ENCODE measurements at regions not wholly inside any gene's neighbourhood (a gene's known extent, or its start where the extent isn't known, plus 50 kb on each side); places are given as distances from the start of the nearest gene placed in this dataset.
"Not testable (repeated sequence)": the region's sequence is repeated elsewhere in the genome, so short reads cannot be mapped to it uniquely, and the experiment has no call there.

GRCh38 chr14:105888784-105889665 is 362.6 kb downstream of the TMEM121 start:
- DNase-seq (ENCODE audit: low read depth), result no peak
- no peak overlapping the region for H3K4me3 ChIP-seq (ENCODE audit: low read length)
- TF ChIP-seq CTCF (conservative IDR thresholded peaks at IDR 0.05; ENCODE audit: low read length), result no peak

GRCh38 chr14:105889666-105890473 is 363.5 kb downstream of the TMEM121 start:
- no peak for TF ChIP-seq CTCF (conservative IDR thresholded peaks at IDR 0.05; ENCODE audit: low read length)
- DNase-seq (ENCODE audit: low read depth), result no peak
- H3K4me3 ChIP-seq (ENCODE audit: low read length), result no peak overlapping the region

- no peak for TF ChIP-seq CTCF (conservative IDR thresholded peaks at IDR 0.05; ENCODE audit: low read length)
- H3K4me3 ChIP-seq (ENCODE audit: low read length), result no peak overlapping the region
- DNase-seq (ENCODE audit: low read depth), result no peak
Observed at GRCh38 chr14:105890474-105891220, 364.3 kb downstream of the TMEM121 start.

- DNase-seq (ENCODE audit: low read depth), result no peak
- H3K4me3 ChIP-seq (ENCODE audit: low read length), result no peak overlapping the region
- no peak for TF ChIP-seq CTCF (conservative IDR thresholded peaks at IDR 0.05; ENCODE audit: low read length)
Observed at GRCh38 chr14:105891221-105891602, 364.8 kb downstream of the TMEM121 start.

GRCh38 chr14:105891631-105892452 is 365.5 kb downstream of the TMEM121 start:
- TF ChIP-seq CTCF (conservative IDR thresholded peaks at IDR 0.05; ENCODE audit: low read length), result no peak
- DNase-seq (ENCODE audit: low read depth), result no peak
- H3K4me3 ChIP-seq (ENCODE audit: low read length), result no peak overlapping the region

- not testable (repeated sequence) for H3K4me3 ChIP-seq (ENCODE audit: low read length); DNase-seq (ENCODE audit: low read depth)
Observed at GRCh38 chr14:105892453-105893441, 366.4 kb downstream of the TMEM121 start.

- H3K4me3 ChIP-seq (ENCODE audit: low read length), result not testable (repeated sequence)
Observed at GRCh38 chr14:105893686-105894085, 367.3 kb downstream of the TMEM121 start.

More at GRCh38 chr14:105893686-105894085, 367.3 kb downstream of the TMEM121 start:
- DNase-seq (ENCODE audit: low read depth), result not testable (repeated sequence)
